Kidney epithelial cell (primary cell): ENCODE measurements at regions not wholly inside any gene's neighbourhood (a gene's known extent, or its start where the extent isn't known, plus 50 kb on each side); places are given as distances from the start of the nearest gene placed in this dataset.

Experiments used
- DNase-seq: peaks from one replicate; pipeline ENCODE4 v3.0.0-alpha.2; 2010; ENCODE audit warnings: low read depth
- H3K27me3 ChIP-seq: 2 replicates; pipeline ENCODE4 v1.6.0; 2011; ENCODE audit warnings: low read length; ENCODE audit not compliant: control insufficient read depth, insufficient read depth
- H3K36me3 ChIP-seq: 2 replicates; pipeline ENCODE4 v1.5.1; 2011; ENCODE audit warnings: low read length; ENCODE audit not compliant: control insufficient read depth, insufficient read depth
- H3K4me3 ChIP-seq: 2 replicates; pipeline ENCODE4 v1.5.1; 2011; ENCODE audit warnings: low read depth, mild to moderate bottlenecking, control low read depth, low read length
- TF ChIP-seq, protein P1 (sequence below): IDR thresholded peaks from 2 replicates; pipeline ENCODE4 v1.5.1; 2011; ENCODE audit warnings: mild to moderate bottlenecking, moderate library complexity, low read length, control low read depth, inconsistent platforms; ENCODE audit not compliant: insufficient read depth, poor library complexity, severe bottlenecking

GRCh38 chr13:97802213-97802612, 151.3 kb upstream of the IPO5 start:
- Histone ChIP-seq H3K4me3 (no peak overlapping the region), H3K36me3 (no peaks in the 10 kb centered on the region), H3K27me3 (no peaks in the 10 kb centered on the region)
- no peak for DNase-seq
- TF ChIP-seq, protein P1, sequence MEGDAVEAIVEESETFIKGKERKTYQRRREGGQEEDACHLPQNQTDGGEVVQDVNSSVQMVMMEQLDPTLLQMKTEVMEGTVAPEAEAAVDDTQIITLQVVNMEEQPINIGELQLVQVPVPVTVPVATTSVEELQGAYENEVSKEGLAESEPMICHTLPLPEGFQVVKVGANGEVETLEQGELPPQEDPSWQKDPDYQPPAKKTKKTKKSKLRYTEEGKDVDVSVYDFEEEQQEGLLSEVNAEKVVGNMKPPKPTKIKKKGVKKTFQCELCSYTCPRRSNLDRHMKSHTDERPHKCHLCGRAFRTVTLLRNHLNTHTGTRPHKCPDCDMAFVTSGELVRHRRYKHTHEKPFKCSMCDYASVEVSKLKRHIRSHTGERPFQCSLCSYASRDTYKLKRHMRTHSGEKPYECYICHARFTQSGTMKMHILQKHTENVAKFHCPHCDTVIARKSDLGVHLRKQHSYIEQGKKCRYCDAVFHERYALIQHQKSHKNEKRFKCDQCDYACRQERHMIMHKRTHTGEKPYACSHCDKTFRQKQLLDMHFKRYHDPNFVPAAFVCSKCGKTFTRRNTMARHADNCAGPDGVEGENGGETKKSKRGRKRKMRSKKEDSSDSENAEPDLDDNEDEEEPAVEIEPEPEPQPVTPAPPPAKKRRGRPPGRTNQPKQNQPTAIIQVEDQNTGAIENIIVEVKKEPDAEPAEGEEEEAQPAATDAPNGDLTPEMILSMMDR, result no peak

DNA sequence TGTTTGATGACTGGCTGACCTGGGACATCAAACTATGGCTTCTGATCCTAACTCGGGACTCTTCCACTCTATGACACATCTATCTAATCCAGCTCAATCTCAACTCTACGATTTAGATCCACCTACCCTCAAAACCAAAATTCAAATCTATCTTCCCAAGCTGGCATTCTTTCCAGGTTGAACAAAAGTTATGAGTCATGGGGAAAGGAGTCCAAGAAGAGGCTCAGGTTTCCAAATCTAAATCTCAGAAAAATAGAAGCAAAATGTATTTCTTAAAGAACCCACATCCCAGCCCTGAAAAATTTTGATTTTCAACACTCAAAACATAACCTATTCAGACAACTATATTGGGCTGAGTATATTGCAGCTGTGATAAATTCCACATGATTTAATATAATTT, 143.9 kb upstream of the IPO5 start:
- Histone ChIP-seq H3K27me3 (no peaks in the 10 kb centered on the region), H3K4me3 (no peak overlapping the region), H3K36me3 (no peaks in the 10 kb centered on the region)
- DNase-seq, result no peak
- TF ChIP-seq, protein P1, result no peak

- no peak for DNase-seq
- no peak overlapping the region for H3K4me3 ChIP-seq
- TF ChIP-seq, protein P1, result peak; percentile 56
- no peaks in the 10 kb centered on the region for H3K27me3 ChIP-seq
- no peaks in the 10 kb centered on the region for H3K36me3 ChIP-seq
Observed at GRCh38 chr13:97810152-97810551, 143.3 kb upstream of the IPO5 start.

DNA sequence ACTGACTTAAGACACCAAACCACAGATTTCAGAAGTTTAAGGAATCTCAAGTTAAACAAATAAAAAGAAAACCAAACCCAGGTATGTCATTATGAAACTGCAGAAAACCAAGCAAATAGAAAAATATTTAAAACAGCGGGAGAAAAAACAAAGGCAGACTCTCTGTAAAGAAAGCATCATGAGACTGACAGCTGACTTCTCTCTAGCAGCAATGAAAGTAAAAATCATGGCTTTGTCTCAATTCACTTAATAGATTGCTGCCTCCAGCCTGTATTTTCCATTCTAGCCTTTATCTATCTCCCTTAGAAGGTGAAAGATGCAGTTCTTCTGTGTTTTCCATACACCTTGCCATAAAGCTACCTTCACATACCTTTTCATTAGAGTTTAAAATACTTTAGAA, 131.1 kb upstream of the IPO5 start:
- TF ChIP-seq, protein P1, result no peak
- Histone ChIP-seq H3K27me3 (no peaks in the 10 kb centered on the region), H3K36me3 (no peaks in the 10 kb centered on the region), H3K4me3 (no peak overlapping the region)
- DNase-seq, result no peak

DNA sequence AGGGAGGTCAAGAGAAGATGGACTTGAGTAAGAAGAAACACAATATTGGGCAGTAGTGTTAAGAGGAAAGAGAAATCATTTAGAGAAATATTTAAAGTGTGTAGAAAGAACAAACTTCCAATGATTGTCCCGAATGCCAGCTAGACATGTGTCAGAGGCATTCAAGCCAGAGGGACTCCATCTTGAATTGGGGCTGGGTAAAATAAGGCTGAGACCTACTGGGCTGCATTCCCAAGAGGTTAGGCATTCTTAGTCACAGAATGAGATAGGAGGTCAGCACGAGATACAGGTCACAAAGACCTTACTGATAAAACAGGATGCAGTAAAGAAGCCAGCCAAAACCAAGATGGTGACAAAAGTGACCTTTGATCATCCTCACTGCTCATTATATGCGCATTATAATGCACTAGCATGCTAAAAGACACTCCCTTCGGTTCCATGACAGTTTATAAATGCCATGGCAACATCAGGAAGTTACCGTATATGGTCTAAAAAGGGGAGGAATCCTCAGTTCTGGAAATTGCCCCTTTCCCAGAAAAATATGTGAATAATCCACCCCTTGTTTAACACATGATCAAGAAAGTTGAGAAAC, 127.0 kb upstream of the IPO5 start:
- Histone ChIP-seq H3K27me3 (no peaks in the 10 kb centered on the region), H3K36me3 (no peaks in the 10 kb centered on the region), H3K4me3 (no peak overlapping the region)
- TF ChIP-seq, protein P1, result no peak
- no peak for DNase-seq

DNA sequence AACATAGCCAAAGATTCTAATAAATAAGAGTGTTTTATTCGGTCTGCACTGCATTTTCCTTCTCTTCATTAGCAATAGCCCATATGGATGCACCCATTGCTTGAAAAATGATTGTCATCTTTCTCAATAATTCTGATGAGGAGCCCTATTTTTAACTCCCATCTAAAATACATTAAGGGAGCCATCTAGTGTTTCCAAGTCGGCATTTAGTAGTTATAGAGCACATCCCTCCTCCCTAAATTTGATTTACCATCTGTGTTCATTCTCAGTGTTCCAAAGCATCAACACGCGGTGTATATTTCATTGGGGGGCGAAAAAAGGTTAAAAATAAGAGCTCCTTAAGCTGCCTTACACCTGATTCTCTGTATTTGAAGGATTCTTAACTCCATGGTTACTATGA, 119.2 kb upstream of the IPO5 start:
- DNase-seq, result no peak
- H3K4me3 ChIP-seq, result no peak overlapping the region
- TF ChIP-seq, protein P1, result no peak
- H3K36me3 ChIP-seq, result no peaks in the 10 kb centered on the region
- H3K27me3 ChIP-seq, result no peaks in the 10 kb centered on the region
